ENCODE measurements at regions not wholly inside any gene's neighbourhood (a gene's known extent, or its start where the extent isn't known, plus 50 kb on each side); places are given as distances from the start of the nearest gene placed in this dataset.

DNA sequence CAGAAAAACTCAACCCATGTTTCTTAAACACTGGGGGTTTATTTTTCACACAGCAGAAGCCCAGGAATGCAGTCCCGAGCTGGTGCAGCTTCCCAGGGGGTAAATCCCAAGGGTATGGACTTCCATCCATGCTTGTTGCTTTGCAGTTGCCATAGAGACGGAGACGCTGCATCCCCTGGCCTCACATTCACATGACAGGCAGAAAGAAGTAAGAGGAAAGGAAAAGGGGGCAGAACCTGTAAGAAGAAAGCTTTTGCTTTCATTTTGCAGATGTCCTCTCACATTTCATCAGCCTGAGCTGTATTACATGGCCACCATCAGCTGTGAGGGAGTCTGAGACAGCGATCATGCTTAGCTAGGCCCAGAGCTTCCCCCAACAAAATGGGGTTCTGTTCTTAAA, 321.0 kb downstream of the AGTPBP1 start:
- DNase-seq, result no peak
- Histone ChIP-seq H3K9me3 (ENCODE audit: control extremely low read depth in 1 of 3, control insufficient read depth in 2 of 3, insufficient read depth in 1 of 3, low read length in 2 of 3) (no peaks in the 10 kb centered on the region), H2AFZ (ENCODE audit: insufficient read depth, low read depth, low read length, poor library complexity, severe bottlenecking) (no peak overlapping the region), H3K4me3 (ENCODE audit: control extremely low read depth in 1 of 5, extremely low read depth in 1 of 5, insufficient read depth in 1 of 5, low read depth in 2 of 5, low read length in 4 of 5) (no peak overlapping the region), H3K27me3 (replicated peaks in 1 of 4; ENCODE audit: control extremely low read depth in 1 of 4, control insufficient read depth in 3 of 4, insufficient read depth in 4 of 4, low read length in 3 of 4) (no peaks in the 10 kb centered on the region), H3K4me1 (ENCODE audit: control insufficient read depth in 2 of 2, insufficient read depth in 2 of 2, low read length in 2 of 2) (no peaks in the 10 kb centered on the region), H3K9ac (ENCODE audit: low read length) (no peak overlapping the region), H3K79me2 (ENCODE audit: control insufficient read depth, insufficient read depth, low read length) (no peaks in the 10 kb centered on the region), H3K36me3 (replicated peaks in 1 of 2; ENCODE audit: control extremely low read depth in 1 of 2, control insufficient read depth in 1 of 2, extremely low read depth in 1 of 2, insufficient read depth in 2 of 2, low read length in 1 of 2) (no peaks in the 10 kb centered on the region), H4K20me1 (ENCODE audit: control insufficient read depth, insufficient read depth, low read length, poor library complexity, severe bottlenecking) (no peaks in the 10 kb centered on the region), H3K4me2 (replicated peaks; ENCODE audit: low read depth, low read length, poor library complexity, severe bottlenecking) (no peak overlapping the region), H3K27ac (ENCODE audit: low read length in 2 of 2) (no peak overlapping the region)
- H3K27ac Mint-ChIP-seq, result no peak overlapping the region
- peaks cover 4% of the 10 kb centered on the region for H3K27me3 Mint-ChIP-seq
- no peak for TF ChIP-seq EZH2 (IDR thresholded peaks at IDR 0.05; ENCODE audit: borderline replicate concordance, insufficient read depth, low read depth, low read length, poor library complexity, severe bottlenecking)
- TF ChIP-seq, protein P1, sequence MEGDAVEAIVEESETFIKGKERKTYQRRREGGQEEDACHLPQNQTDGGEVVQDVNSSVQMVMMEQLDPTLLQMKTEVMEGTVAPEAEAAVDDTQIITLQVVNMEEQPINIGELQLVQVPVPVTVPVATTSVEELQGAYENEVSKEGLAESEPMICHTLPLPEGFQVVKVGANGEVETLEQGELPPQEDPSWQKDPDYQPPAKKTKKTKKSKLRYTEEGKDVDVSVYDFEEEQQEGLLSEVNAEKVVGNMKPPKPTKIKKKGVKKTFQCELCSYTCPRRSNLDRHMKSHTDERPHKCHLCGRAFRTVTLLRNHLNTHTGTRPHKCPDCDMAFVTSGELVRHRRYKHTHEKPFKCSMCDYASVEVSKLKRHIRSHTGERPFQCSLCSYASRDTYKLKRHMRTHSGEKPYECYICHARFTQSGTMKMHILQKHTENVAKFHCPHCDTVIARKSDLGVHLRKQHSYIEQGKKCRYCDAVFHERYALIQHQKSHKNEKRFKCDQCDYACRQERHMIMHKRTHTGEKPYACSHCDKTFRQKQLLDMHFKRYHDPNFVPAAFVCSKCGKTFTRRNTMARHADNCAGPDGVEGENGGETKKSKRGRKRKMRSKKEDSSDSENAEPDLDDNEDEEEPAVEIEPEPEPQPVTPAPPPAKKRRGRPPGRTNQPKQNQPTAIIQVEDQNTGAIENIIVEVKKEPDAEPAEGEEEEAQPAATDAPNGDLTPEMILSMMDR (IDR thresholded peaks at IDR 0.05), result no peak
- ChIA-PET CTCF (no interaction called here), POLR2A (no interaction called here)
- H3K9me3 Mint-ChIP-seq (ENCODE audit: insufficient read depth), result no peaks in the 10 kb centered on the region
- 29% methylated on average over 1 of the region's 4 CpGs for WGBS (ENCODE audit: insufficient coverage)
- H3K4me1 Mint-ChIP-seq, result no peaks in the 10 kb centered on the region
- ATAC-seq (ENCODE audit: low read depth), result no peak
- H3K4me3 Mint-ChIP-seq, result no peak overlapping the region
- intact Hi-C loops (cut with micrococcal nuclease), result no loop called here

DNA sequence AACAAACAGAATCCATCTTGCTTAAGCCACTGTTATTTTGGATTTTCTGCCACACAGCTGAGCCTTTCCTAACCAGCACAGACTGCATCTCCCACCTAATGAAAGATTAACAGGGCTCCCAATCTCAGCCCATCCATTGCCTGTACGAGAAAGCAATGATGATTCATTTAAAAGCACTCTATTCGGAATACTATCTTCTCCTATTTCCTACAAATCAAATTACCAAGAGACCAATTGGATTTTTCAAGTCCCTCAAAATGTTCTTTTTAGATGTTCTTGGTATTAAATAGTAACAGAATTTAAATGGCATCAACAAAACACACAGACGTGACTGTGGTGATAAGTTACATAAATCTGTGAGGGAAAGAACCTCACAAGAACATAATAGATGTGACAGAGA, 324.1 kb downstream of the AGTPBP1 start:
- ChIA-PET CTCF (no interaction called here), POLR2A (no interaction called here)
- no peaks in the 10 kb centered on the region for H4K20me1 ChIP-seq (ENCODE audit: control insufficient read depth, insufficient read depth, low read length, poor library complexity, severe bottlenecking)
- TF ChIP-seq EZH2 (IDR thresholded peaks at IDR 0.05; ENCODE audit: borderline replicate concordance, insufficient read depth, low read depth, low read length, poor library complexity, severe bottlenecking), result no peak
- TF ChIP-seq, protein P1 (IDR thresholded peaks at IDR 0.05), result no peak
- no peaks in the 10 kb centered on the region for H3K79me2 ChIP-seq (ENCODE audit: control insufficient read depth, insufficient read depth, low read length)
- no peaks in the 10 kb centered on the region for H3K27me3 ChIP-seq (replicated peaks in 1 of 4; ENCODE audit: control extremely low read depth in 1 of 4, control insufficient read depth in 3 of 4, insufficient read depth in 4 of 4, low read length in 3 of 4)
- Mint-ChIP-seq H3K27me3 (no peaks in the 10 kb centered on the region), H3K4me1 (no peaks in the 10 kb centered on the region), H3K4me3 (no peak overlapping the region), H3K9me3 (ENCODE audit: insufficient read depth) (no peaks in the 10 kb centered on the region), H3K27ac (no peak overlapping the region)
- no peak overlapping the region for H2AFZ ChIP-seq (ENCODE audit: insufficient read depth, low read depth, low read length, poor library complexity, severe bottlenecking)
- no peaks in the 10 kb centered on the region for H3K4me1 ChIP-seq (ENCODE audit: control insufficient read depth in 2 of 2, insufficient read depth in 2 of 2, low read length in 2 of 2)
- no peak overlapping the region for H3K27ac ChIP-seq (ENCODE audit: low read length in 2 of 2)
- no peak for ATAC-seq (ENCODE audit: low read depth)
- intact Hi-C loops (cut with micrococcal nuclease), result no loop called here
- H3K4me3 ChIP-seq (ENCODE audit: control extremely low read depth in 1 of 5, extremely low read depth in 1 of 5, insufficient read depth in 1 of 5, low read depth in 2 of 5, low read length in 4 of 5), result no peak overlapping the region
- no peak overlapping the region for H3K4me2 ChIP-seq (replicated peaks; ENCODE audit: low read depth, low read length, poor library complexity, severe bottlenecking)
- H3K36me3 ChIP-seq (replicated peaks in 1 of 2; ENCODE audit: control extremely low read depth in 1 of 2, control insufficient read depth in 1 of 2, extremely low read depth in 1 of 2, insufficient read depth in 2 of 2, low read length in 1 of 2), result no peaks in the 10 kb centered on the region
- DNase-seq, result no peak
- peaks cover 0 to 3% (median 0%) of the 10 kb centered on the region in 3 donors for H3K9me3 ChIP-seq (ENCODE audit: control extremely low read depth in 1 of 3, control insufficient read depth in 2 of 3, insufficient read depth in 1 of 3, low read length in 2 of 3)
- no peak overlapping the region for H3K9ac ChIP-seq (ENCODE audit: low read length)
- no CpG with 5 or more reads among the region's 3 CpGs for WGBS (ENCODE audit: insufficient coverage)

All from B cell (primary cell).